ENCODE measurements at regions not wholly inside any gene's neighbourhood (a gene's known extent, or its start where the extent isn't known, plus 50 kb on each side); places are given as distances from the start of the nearest gene placed in this dataset.

DNA sequence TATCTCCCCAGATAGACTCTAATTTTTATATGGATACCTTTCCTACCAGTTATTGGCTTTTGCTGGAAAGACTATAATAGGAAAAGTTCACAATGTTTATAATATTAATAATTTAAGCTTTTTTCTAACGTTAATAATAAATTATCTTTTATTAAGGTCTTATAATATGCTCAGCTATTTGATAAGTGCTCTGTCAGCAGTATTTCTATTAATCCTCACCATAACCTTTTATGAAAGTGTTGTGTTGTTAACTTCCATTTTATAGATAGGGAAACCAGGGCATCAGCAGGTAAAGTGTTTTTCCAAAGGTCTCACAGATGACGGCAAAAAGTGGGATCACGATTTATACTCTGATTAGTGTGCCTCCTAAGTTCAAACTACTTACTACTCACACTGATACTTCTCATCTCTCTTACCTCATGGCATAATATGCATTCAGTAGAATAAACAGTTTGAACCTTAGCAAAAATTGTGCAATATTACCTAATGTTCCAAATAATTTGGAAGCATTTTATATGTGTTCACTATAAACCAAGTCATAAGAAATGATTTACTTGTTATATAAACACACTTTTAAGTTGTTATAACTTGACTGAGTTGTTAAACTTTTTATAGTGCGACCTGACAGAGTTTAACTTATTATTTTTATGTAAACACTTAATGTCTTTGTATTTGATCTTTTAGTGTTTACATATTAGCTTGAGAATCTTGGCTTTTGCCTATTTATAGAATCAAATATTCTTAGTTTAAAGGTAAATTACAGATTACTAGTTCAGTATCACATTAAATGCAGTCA lies 274.9 kb upstream of the DCBLD2 start (continued):
- no peak for TF ChIP-seq ZSCAN31 (CRISPR knock-in tag; IDR thresholded peaks at IDR 0.05; ENCODE audit: low read depth)
- peak; percentile 43; the same call in 1 of the 2 replicates for TF ChIP-seq CEBPB (IDR thresholded peaks at IDR 0.05; ENCODE audit: borderline replicate concordance, low read depth, low read length)
- no peak for TF ChIP-seq ZNF749 (CRISPR knock-in tag; IDR thresholded peaks at IDR 0.05; ENCODE audit: borderline replicate concordance)

DNA sequence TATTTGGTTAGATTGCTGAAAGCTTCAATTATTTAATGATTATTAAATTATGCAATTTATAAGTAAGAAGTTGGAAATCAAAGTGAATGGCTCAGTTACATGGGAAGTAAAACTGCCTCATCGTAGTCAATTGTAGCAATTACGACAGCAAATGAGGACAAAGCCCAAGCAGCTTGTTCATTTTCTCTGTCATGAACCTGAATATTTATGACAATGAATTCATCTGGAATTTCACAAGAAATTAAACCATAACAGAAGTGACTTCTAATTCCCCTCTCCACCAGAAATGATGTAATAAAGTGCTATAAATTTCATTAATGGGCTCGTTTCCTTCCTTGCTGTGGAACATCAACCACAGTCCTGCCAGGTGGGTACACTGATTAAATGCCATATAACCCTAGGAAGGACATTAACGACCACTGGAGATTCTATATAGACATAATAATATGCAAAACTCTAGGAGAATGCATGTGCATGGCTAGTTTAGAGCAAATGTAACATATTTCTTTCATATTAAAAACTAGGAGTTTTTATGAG lies 273.8 kb upstream of the DCBLD2 start:
- H3K4me3 ChIP-seq (replicated peaks in 1 of 3; ENCODE audit: insufficient read depth in 1 of 3, low read depth in 2 of 3, low read length in 3 of 3): no peak overlapping the region
- H3K9me3 ChIP-seq (ENCODE audit: low read length): no peaks in the 10 kb centered on the region
- no peaks in the 10 kb centered on the region for H3K27me3 ChIP-seq (ENCODE audit: control insufficient read depth in 1 of 2, insufficient read depth in 2 of 2, low read length in 2 of 2)
- H4K20me1 ChIP-seq (ENCODE audit: insufficient read depth, low read length): no peaks in the 10 kb centered on the region
- POLR2A ChIA-PET: no interaction called here
- DNase-seq (ENCODE audit: low spot score): no peak
- intact Hi-C loops (cut with micrococcal nuclease; ENCODE audit: unreplicated experiment): loop anchor here (10.0 kb wide), 1 partner anchor 1941 kb away; no protein-coding TSS in a partner anchor
- CTCF ChIA-PET (ENCODE audit: low intra/inter-chr PET ratio, low total read pairs): no interaction called here
- H3K4me1 ChIP-seq (ENCODE audit: insufficient read depth, low read length): no peaks in the 10 kb centered on the region
- no peak overlapping the region for H3K9ac ChIP-seq (ENCODE audit: insufficient read depth, low read depth, low read length)
- 5% methylated on average over 4 of the region's 4 CpGs for WGBS (ENCODE audit: low lambda C conversion rate)
- BruUV-seq (replicated peaks): no TSS peak
- H3K4me2 ChIP-seq (ENCODE audit: low read depth, low read length): no peak overlapping the region
- H3K79me2 ChIP-seq (ENCODE audit: insufficient read depth, low read length): no peaks in the 10 kb centered on the region
- no peaks in the 10 kb centered on the region for H3K36me3 ChIP-seq (replicated peaks in 1 of 2; ENCODE audit: control insufficient read depth in 1 of 2, insufficient read depth in 2 of 2, low read length in 2 of 2)
- no peak for FAIRE-seq
- in situ Hi-C loops (cut with HindIII; ENCODE audit: extremely low pct_ligation_motif_present, low pct_unique_long_range_greater_than_20kb): no loop called here
- H2AFZ ChIP-seq (ENCODE audit: low read length): no peak overlapping the region
- ATAC-seq: no peak
- H3K27ac ChIP-seq (ENCODE audit: extremely low read length, insufficient read depth, low read length): no peak overlapping the region
- no peak for TF ChIP-seq ZMYM4 (CRISPR knock-in tag; IDR thresholded peaks at IDR 0.05)
- TF ChIP-seq SMAD3 (CRISPR knock-in tag; IDR thresholded peaks at IDR 0.05): no peak
- TF ChIP-seq, protein P1, sequence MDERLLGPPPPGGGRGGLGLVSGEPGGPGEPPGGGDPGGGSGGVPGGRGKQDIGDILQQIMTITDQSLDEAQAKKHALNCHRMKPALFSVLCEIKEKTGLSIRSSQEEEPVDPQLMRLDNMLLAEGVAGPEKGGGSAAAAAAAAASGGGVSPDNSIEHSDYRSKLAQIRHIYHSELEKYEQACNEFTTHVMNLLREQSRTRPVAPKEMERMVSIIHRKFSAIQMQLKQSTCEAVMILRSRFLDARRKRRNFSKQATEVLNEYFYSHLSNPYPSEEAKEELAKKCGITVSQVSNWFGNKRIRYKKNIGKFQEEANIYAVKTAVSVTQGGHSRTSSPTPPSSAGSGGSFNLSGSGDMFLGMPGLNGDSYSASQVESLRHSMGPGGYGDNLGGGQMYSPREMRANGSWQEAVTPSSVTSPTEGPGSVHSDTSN (CRISPR knock-in tag; IDR thresholded peaks at IDR 0.05): no peak
- no peak for TF ChIP-seq ZNF619 (CRISPR knock-in tag; IDR thresholded peaks at IDR 0.05)
- TF ChIP-seq SOX6 (IDR thresholded peaks at IDR 0.05): no peak
- no peak for TF ChIP-seq SOX6 (CRISPR knock-in tag; IDR thresholded peaks at IDR 0.05)
- no peak for TF ChIP-seq NR1H2 (CRISPR knock-in tag; IDR thresholded peaks at IDR 0.05; ENCODE audit: borderline replicate concordance, low read depth)
- TF ChIP-seq RELA (CRISPR knock-in tag; IDR thresholded peaks at IDR 0.05): no peak
- TF ChIP-seq ZNF580 (CRISPR knock-in tag; IDR thresholded peaks at IDR 0.05; ENCODE audit: borderline replicate concordance, low read depth): no peak
- TF ChIP-seq KLF6 (CRISPR knock-in tag; IDR thresholded peaks at IDR 0.05): no peak
- TF ChIP-seq ZMAT3 (CRISPR knock-in tag; conservative IDR thresholded peaks at IDR 0.05): no peak
- TF ChIP-seq, protein P2, sequence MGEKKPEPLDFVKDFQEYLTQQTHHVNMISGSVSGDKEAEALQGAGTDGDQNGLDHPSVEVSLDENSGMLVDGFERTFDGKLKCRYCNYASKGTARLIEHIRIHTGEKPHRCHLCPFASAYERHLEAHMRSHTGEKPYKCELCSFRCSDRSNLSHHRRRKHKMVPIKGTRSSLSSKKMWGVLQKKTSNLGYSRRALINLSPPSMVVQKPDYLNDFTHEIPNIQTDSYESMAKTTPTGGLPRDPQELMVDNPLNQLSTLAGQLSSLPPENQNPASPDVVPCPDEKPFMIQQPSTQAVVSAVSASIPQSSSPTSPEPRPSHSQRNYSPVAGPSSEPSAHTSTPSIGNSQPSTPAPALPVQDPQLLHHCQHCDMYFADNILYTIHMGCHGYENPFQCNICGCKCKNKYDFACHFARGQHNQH (CRISPR knock-in tag; IDR thresholded peaks at IDR 0.05): no peak
- TF ChIP-seq BRD4 (CRISPR knock-in tag; IDR thresholded peaks at IDR 0.05): no peak
- TF ChIP-seq REL (CRISPR knock-in tag; conservative IDR thresholded peaks at IDR 0.05): no peak
- TF ChIP-seq ZNF251 (CRISPR knock-in tag; IDR thresholded peaks at IDR 0.05): no peak
- no peak for TF ChIP-seq ZSCAN31 (CRISPR knock-in tag; IDR thresholded peaks at IDR 0.05; ENCODE audit: low read depth)
- TF ChIP-seq MXD4 (CRISPR knock-in tag; IDR thresholded peaks at IDR 0.05): no peak
- TF ChIP-seq, protein P3, sequence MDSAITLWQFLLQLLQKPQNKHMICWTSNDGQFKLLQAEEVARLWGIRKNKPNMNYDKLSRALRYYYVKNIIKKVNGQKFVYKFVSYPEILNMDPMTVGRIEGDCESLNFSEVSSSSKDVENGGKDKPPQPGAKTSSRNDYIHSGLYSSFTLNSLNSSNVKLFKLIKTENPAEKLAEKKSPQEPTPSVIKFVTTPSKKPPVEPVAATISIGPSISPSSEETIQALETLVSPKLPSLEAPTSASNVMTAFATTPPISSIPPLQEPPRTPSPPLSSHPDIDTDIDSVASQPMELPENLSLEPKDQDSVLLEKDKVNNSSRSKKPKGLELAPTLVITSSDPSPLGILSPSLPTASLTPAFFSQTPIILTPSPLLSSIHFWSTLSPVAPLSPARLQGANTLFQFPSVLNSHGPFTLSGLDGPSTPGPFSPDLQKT (CRISPR knock-in tag; IDR thresholded peaks at IDR 0.05; ENCODE audit: borderline replicate concordance): no peak

Data from HepG2 (cell line).